GM23248 (cell line): ENCODE measurements at regions not wholly inside any gene's neighbourhood (a gene's known extent, or its start where the extent isn't known, plus 50 kb on each side); places are given as distances from the start of the nearest gene placed in this dataset.

Source experiments
- EZH2 ChIP-seq: fragments of 200-600 bp; sonication (generic); IDR thresholded peaks from 2 replicates; pipeline ENCODE4 v1.6.1; 2018; ENCODE audit warnings: antibody characterized with exemption, mild to moderate bottlenecking; ENCODE audit not compliant: insufficient read depth, poor library complexity, severe bottlenecking
- EZH2phosphoT487 ChIP-seq: fragments of 200-600 bp; sonication (generic); IDR thresholded peaks from 2 replicates; pipeline ENCODE4 v1.6.1; 2018; ENCODE audit warnings: antibody characterized with exemption, moderate library complexity, mild to moderate bottlenecking, low read depth; ENCODE audit not compliant: insufficient read depth

DNA sequence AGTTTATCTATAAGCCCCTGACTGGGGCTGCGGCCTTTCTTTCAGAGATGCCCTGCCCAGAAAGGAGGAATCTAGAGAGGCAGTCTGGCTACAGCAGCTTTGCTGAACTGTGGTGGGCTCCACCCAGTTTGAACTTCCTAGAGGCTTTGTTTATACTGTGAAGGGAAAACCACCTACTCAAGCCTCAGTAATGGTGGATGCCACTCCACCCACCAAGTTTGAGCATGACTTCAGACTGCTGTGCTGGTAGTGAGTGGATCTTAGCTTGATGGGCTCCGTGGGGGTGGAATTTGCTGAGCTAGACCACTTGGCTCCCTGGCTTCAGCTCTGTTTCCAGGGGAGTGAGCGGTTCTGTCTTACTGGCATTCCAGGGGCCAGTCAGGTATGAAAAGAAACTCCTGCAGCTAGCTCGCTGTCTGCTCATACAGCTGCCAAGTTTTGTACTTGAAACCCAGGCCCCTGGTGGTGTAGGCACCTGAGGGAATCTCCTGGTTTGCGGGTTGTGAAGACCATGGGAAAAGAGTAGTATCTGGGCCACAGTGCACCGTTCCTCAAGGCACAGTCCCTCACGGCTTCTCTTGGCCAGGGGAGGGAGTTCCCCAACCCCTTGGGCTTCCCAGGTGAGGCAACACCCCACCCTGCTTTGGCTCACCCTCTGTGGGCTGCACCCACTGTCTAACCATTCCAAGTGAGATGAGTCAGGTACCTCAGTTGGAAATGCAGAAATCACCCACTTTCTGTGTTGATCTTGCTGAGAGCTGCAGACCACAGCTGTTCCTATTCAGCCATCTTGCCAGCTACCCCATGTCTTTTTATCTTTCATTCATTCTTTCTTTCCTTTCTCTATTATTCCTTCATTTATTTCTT lies 211.8 kb upstream of the C9orf72 start:
- TF ChIP-seq EZH2phosphoT487 (no peak), EZH2 (no peak)
